PFSK-1 (cell line): ENCODE measurements at regions not wholly inside any gene's neighbourhood (a gene's known extent, or its start where the extent isn't known, plus 50 kb on each side); places are given as distances from the start of the nearest gene placed in this dataset.
A peak's percentile ranks its signal among the peaks of the same experiment; 100 is the strongest.

Experiments used
- FOXP2 ChIP-seq: optimal IDR thresholded peaks from 2 replicates; pipeline ENCODE3; 2011; ENCODE audit warnings: borderline replicate concordance, control low read depth, inconsistent platforms; ENCODE audit not compliant: insufficient read depth; ENCODE audit errors: extremely low read length, extremely low read depth
- POLR2AphosphoS5 ChIP-seq: IDR thresholded peaks from 2 replicates; pipeline ENCODE4 v1.6.1; 2012; ENCODE audit warnings: low read depth, mild to moderate bottlenecking, control low read depth, low read length, moderate library complexity
- REST ChIP-seq, 2 experiments: IDR thresholded peaks; 2 replicates each; pipeline versions ENCODE4 v1.6.1 to v1.8.0; 2011 to 2012; ENCODE audit warnings: low read depth in 2 of 2, low read length in 2 of 2, control low read depth in 1 of 2, inconsistent platforms in 1 of 2, mild to moderate bottlenecking in 1 of 2, moderate library complexity in 1 of 2; ENCODE audit not compliant: insufficient read depth in 1 of 2
- SIN3A ChIP-seq: IDR thresholded peaks from 2 replicates; pipeline ENCODE4 v1.6.1; 2012; ENCODE audit warnings: mild to moderate bottlenecking, low read length, moderate library complexity, borderline replicate concordance; ENCODE audit not compliant: insufficient read depth
- TAF1 ChIP-seq: IDR thresholded peaks from 2 replicates; pipeline ENCODE4 v1.6.1; 2012; ENCODE audit warnings: low read length, control low read depth, borderline replicate concordance; ENCODE audit not compliant: insufficient read depth

GRCh38 chr4:15343000-15343399, 84.8 kb upstream of the C1QTNF7 start:
- TF ChIP-seq POLR2AphosphoS5, result no peak
- TF ChIP-seq FOXP2, result no peak
- TF ChIP-seq REST (IDR thresholded peaks at IDR 0.05; ENCODE audit: insufficient read depth in 1 of 2, low read depth in 2 of 2, low read length in 2 of 2), result no peak
- TF ChIP-seq SIN3A, result no peak
- TF ChIP-seq TAF1, result no peak

DNA sequence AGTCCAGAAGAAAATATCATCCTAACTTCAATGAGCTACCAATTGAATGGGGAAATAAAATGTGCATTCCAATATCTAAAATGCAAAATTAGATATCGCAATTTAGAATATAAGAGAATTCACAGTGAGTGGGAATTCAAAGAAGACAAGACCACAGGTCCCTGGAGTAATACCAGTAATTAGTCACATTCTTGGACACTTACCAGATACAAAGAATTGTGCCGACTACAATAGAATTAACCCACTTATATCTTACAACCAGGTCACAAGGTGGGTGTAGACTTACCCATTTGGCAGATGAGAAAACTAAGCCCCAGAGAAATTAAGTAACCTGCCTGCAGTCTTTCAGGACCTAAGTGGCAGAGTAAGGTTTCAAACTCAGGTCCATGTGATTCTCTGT, 84.3 kb upstream of the C1QTNF7 start:
- TF ChIP-seq SIN3A (no peak), TAF1 (no peak), FOXP2 (no peak), POLR2AphosphoS5 (no peak), REST (IDR thresholded peaks at IDR 0.05; ENCODE audit: insufficient read depth in 1 of 2, low read depth in 2 of 2, low read length in 2 of 2) (no peak)

GRCh38 chr4:15344041-15344440, 83.8 kb upstream of the C1QTNF7 start:
- no peak for TF ChIP-seq POLR2AphosphoS5
- no peak for TF ChIP-seq TAF1
- TF ChIP-seq SIN3A, result 0 out of 2 replicates have a peak, but pooled peaks have one; percentile 19
- 0 out of 4 replicates have a peak, but pooled peaks of 1 of the 2 experiments have one; percentile 3 for TF ChIP-seq REST (IDR thresholded peaks at IDR 0.05; ENCODE audit: insufficient read depth in 1 of 2, low read depth in 2 of 2, low read length in 2 of 2)
- no peak for TF ChIP-seq FOXP2

GRCh38 chr4:15345134-15345533, 82.7 kb upstream of the C1QTNF7 start:
- TF ChIP-seq TAF1 (no peak), POLR2AphosphoS5 (no peak), REST (IDR thresholded peaks at IDR 0.05; ENCODE audit: insufficient read depth in 1 of 2, low read depth in 2 of 2, low read length in 2 of 2) (no peak), FOXP2 (no peak), SIN3A (no peak)

GRCh38 chr4:15348236-15348635, 79.6 kb upstream of the C1QTNF7 start:
- TF ChIP-seq POLR2AphosphoS5, result no peak
- TF ChIP-seq SIN3A, result no peak
- no peak for TF ChIP-seq FOXP2
- no peak for TF ChIP-seq TAF1
- no peak for TF ChIP-seq REST (IDR thresholded peaks at IDR 0.05; ENCODE audit: insufficient read depth in 1 of 2, low read depth in 2 of 2, low read length in 2 of 2)
